Gastroesophageal sphincter (tissue), 4 donors: ENCODE measurements at regions not wholly inside any gene's neighbourhood (a gene's known extent, or its start where the extent isn't known, plus 50 kb on each side); places are given as distances from the start of the nearest gene placed in this dataset.

Experiments used
- ATAC-seq: fragments of 150-250 bp; one replicate; pipeline ENCODE4 v1.9.1; 2016; ENCODE audit warnings: mild to moderate bottlenecking, moderate library complexity
- H3K27ac ChIP-seq, 4 donors: fragments of 200-600 bp; sonication (generic) in 3 of 4; 1 replicate in 3 of 4; 2 replicates in 1 of 4; pipeline ENCODE4 v1.5.1; 2016 to 2019
- H3K27me3 ChIP-seq: fragments of 200-600 bp; sonication (generic); one replicate; pipeline ENCODE4 v1.5.1; 2019
- H3K36me3 ChIP-seq, 2 donors: fragments of 200-600 bp; sonication (generic); one replicate each; pipeline ENCODE4 v1.5.1; 2019; ENCODE audit warnings: control low read depth in 1 of 2
- H3K4me1 ChIP-seq, 3 donors: fragments of 200-600 bp; sonication (generic); 1 replicate in 2 of 3; 2 replicates in 1 of 3; pipeline ENCODE4 v1.5.1; 2016 to 2019; ENCODE audit warnings: control low read depth in 2 of 3
- H3K4me3 ChIP-seq, 2 donors: fragments of 200-600 bp; sonication (generic); one replicate each; pipeline ENCODE4 v1.5.1; 2019; ENCODE audit warnings: mild to moderate bottlenecking in 1 of 2, moderate library complexity in 1 of 2
- H3K9me3 ChIP-seq, 3 donors: fragments of 200-600 bp; sonication (generic); one replicate each; pipeline ENCODE4 v1.5.1; 2017 to 2019; ENCODE audit warnings: control low read depth in 2 of 3
- CTCF ChIP-seq, 4 experiments: fragments of 200-600 bp in 2 of 4; fragments of 450-650 bp in 2 of 4; sonication (generic) in 1 of 4; IDR thresholded peaks; one replicate each; pipeline ENCODE4 v1.5.1; 2017 to 2019; ENCODE audit warnings: antibody characterized with exemption in 4 of 4, mild to moderate bottlenecking in 2 of 4, moderate library complexity in 2 of 4
- EP300 ChIP-seq: sonication (generic); formaldehyde crosslinking; IDR thresholded peaks from one replicate; pipeline ENCODE4 v1.6.1; 2017; ENCODE audit warnings: antibody characterized with exemption, mild to moderate bottlenecking
- POLR2A ChIP-seq, 2 donors: fragments of 450-650 bp; IDR thresholded peaks; one replicate each; pipeline ENCODE4 v1.6.1; 2017; ENCODE audit warnings: antibody characterized with exemption in 2 of 2, mild to moderate bottlenecking in 2 of 2, moderate library complexity in 1 of 2
- POLR2AphosphoS5 ChIP-seq: sonication (generic); formaldehyde crosslinking; IDR thresholded peaks from one replicate; pipeline ENCODE4 v1.6.1; 2017; ENCODE audit warnings: antibody characterized with exemption
- WGBS, 2 donors: methylation state at CpG; one replicate each; pipeline ENCODE4 v1.1.5; 2018; ENCODE audit warnings: low coverage in 1 of 2; 5-methylcytosine and 5-hydroxymethylcytosine counted together

- H3K4me3 ChIP-seq = no peak overlapping the region
- no peaks in the 10 kb centered on the region for H3K27me3 ChIP-seq
- ATAC-seq = no peak
- no peaks in the 10 kb centered on the region for H3K36me3 ChIP-seq
- no peaks in the 10 kb centered on the region for H3K4me1 ChIP-seq
- WGBS, 2 donors = 24 to 34% methylated on average over 4 of the region's 4 CpGs
- TF ChIP-seq EP300 = no peak
- peaks cover 0 to 7% (median 0%) of the 10 kb centered on the region in 3 donors for H3K9me3 ChIP-seq
- no peak overlapping the region for H3K27ac ChIP-seq
Measured at GRCh38 chr1:184237588-184237987, 149.2 kb upstream of the C1orf21 start.

- TF ChIP-seq EP300 (no peak), CTCF (IDR thresholded peaks at IDR 0.05) (no peak), POLR2AphosphoS5 (no peak), POLR2A (IDR thresholded peaks at IDR 0.05) (no peak)
- Histone ChIP-seq H3K27me3 (no peaks in the 10 kb centered on the region), H3K36me3 (no peaks in the 10 kb centered on the region), H3K4me1 (no peaks in the 10 kb centered on the region), H3K27ac (no peak overlapping the region), H3K9me3 (no peaks in the 10 kb centered on the region), H3K4me3 (no peak overlapping the region)
- ATAC-seq = no peak
- WGBS, 2 donors = 74 to 80% methylated on average over 2 of the region's 2 CpGs
Measured at GRCh38 chr1:184241446-184241845, 145.4 kb upstream of the C1orf21 start.

- Histone ChIP-seq H3K27me3 (no peaks in the 10 kb centered on the region), H3K27ac (no peak overlapping the region), H3K36me3 (no peaks in the 10 kb centered on the region), H3K9me3 (no peaks in the 10 kb centered on the region), H3K4me3 (no peak overlapping the region), H3K4me1 (no peaks in the 10 kb centered on the region)
- TF ChIP-seq CTCF (IDR thresholded peaks at IDR 0.05) (peak in 1 of 4 experiments; percentile 25), POLR2A (IDR thresholded peaks at IDR 0.05) (no peak)
- ATAC-seq = peak; percentile 41
- 70 to 81% methylated on average over 2 of the region's 2 CpGs for WGBS, 2 donors
Measured at GRCh38 chr1:184242507-184242943, 144.3 kb upstream of the C1orf21 start.

GRCh38 chr1:184244962-184245361 is 141.9 kb upstream of the C1orf21 start:
- 86 to 100% methylated on average over 1 to 2 of the region's 2 CpGs for WGBS, 2 donors
- H3K36me3 ChIP-seq = no peaks in the 10 kb centered on the region
- no peaks in the 10 kb centered on the region for H3K9me3 ChIP-seq
- ATAC-seq = no peak
- no peak for TF ChIP-seq POLR2A (IDR thresholded peaks at IDR 0.05)
- TF ChIP-seq CTCF (IDR thresholded peaks at IDR 0.05) = no peak
- TF ChIP-seq EP300 = no peak
- no peak for TF ChIP-seq POLR2AphosphoS5
- no peaks in the 10 kb centered on the region for H3K27me3 ChIP-seq
- H3K4me1 ChIP-seq = no peaks in the 10 kb centered on the region
- no peak overlapping the region for H3K27ac ChIP-seq
- H3K4me3 ChIP-seq = no peak overlapping the region

GRCh38 chr1:184247671-184248070 is 139.2 kb upstream of the C1orf21 start:
- no peaks in the 10 kb centered on the region for H3K36me3 ChIP-seq
- H3K27me3 ChIP-seq = no peaks in the 10 kb centered on the region
- no peak overlapping the region for H3K4me3 ChIP-seq
- H3K27ac ChIP-seq = no peak overlapping the region
- no peak for TF ChIP-seq POLR2AphosphoS5
- no peak for TF ChIP-seq EP300
- no peak for TF ChIP-seq CTCF (IDR thresholded peaks at IDR 0.05)
- TF ChIP-seq POLR2A (IDR thresholded peaks at IDR 0.05) = no peak
- 90% methylated on average over 1 of the region's 1 CpG; no CpG with 5 or more reads in 1 of the 2 donors for WGBS, 2 donors
- H3K4me1 ChIP-seq = no peaks in the 10 kb centered on the region
- ATAC-seq = no peak
- no peaks in the 10 kb centered on the region for H3K9me3 ChIP-seq
